Pancreas (tissue), 10 donors: ENCODE measurements at regions not wholly inside any gene's neighbourhood (a gene's known extent, or its start where the extent isn't known, plus 50 kb on each side); places are given as distances from the start of the nearest gene placed in this dataset.

ENCODE experiments used
- ATAC-seq, 4 donors: fragments of 200-7000 bp; cut with Tn5 transposase; one replicate each; pipeline versions ENCODE4 v1.8.0 to v1.9.1; 2020; ENCODE audit warnings: mild to moderate bottlenecking in 4 of 4, moderate library complexity in 4 of 4
- DNase-seq, 6 donors: peaks; one replicate each; pipeline ENCODE4 v3.0.0-alpha.2; 2020
- FAIRE-seq: peaks from 2 replicates; lab custom pipeline; 2012; peaks lifted over from hg19 to GRCh38; lab: Jason Lieb, UNC
- H3K27ac ChIP-seq, 4 donors: fragments of 200-600 bp; sonication (generic); 1 replicate in 3 of 4; 2 replicates in 1 of 4; pipeline versions ENCODE4 v1.5.0 to v1.8.0; 2020
- H3K27me3 ChIP-seq, 4 donors: fragments of 200-600 bp; one replicate each; pipeline ENCODE4 v1.8.0; 2021
- H3K36me3 ChIP-seq, 3 donors: fragments of 200-600 bp; sonication (generic) in 1 of 3; one replicate each; pipeline versions ENCODE4 v1.5.0 to v1.8.0; 2020 to 2021
- H3K4me1 ChIP-seq, 3 donors: fragments of 200-600 bp; one replicate each; pipeline ENCODE4 v1.8.0; 2021
- H3K4me3 ChIP-seq, 4 donors: fragments of 200-600 bp; sonication (generic) in 2 of 4; one replicate each; pipeline versions ENCODE4 v1.5.0 to v1.8.0; 2020 to 2021
- H3K9me3 ChIP-seq, 4 donors: fragments of 200-600 bp; one replicate each; pipeline ENCODE4 v1.8.0; 2021
- WGBS, 2 donors: extraction: QIAGEN DNeasy Blood & Tissue Kit; methylation state at CpG; one replicate each; pipeline ENCODE4 v1.1.7; 2013; 5-methylcytosine and 5-hydroxymethylcytosine counted together
- intact Hi-C, 3 donors: fragments of 100-400 bp; cut with DNase I; formaldehyde crosslinking; loops; one replicate each; pipeline versions ENCODE4 v1.11.1 to v1.14.2; 2022
- TF ChIP-seq, protein P1 (sequence below), 4 donors: fragments of 200-600 bp; sonication (generic) in 3 of 4; IDR thresholded peaks; one replicate each; pipeline versions ENCODE4 v1.5.0 to v1.8.0; 2021; ENCODE audit warnings: antibody characterized with exemption in 4 of 4
- donor health status: healthy with polysubstance abuse.
- donor health status: DM: no; HTN: no; CAD: no; lungs with moderate emphysema.
- donor health status: DM: no; HTN: no; CAD: no.
- donor health status: control.
- donor health status: control.
- donor health status: Bipolar disorder and iron deficiency.
- donor health status: DM: yes; HTN: yes; CAD: no.
- donor health status: DM: no; HTN: no; CAD: no.
- donor health status: DM: no; HTN: no; CAD: no.
- donor health status: DM: yes; HTN: yes; CAD: no.

DNA sequence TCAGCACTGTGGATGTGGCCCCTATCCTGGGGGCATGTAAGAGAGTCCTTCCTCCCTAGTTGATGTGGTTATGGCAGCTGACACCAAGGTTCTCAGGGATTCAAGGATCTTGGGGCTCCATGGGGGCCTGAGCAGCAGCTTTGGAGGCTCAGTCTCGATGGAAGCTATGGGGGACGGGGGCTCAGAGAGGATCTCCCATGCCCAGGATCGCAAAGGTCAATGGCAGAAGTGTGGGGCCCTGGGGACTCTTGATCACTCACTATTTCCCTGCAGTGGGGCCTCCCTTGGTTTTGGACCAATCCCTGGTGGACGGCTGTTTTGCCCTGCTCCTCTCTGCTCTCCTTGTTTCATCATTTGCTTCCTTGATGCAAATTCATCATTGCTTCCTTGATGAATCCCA lies 885.9 kb downstream of the CDH8 start:
- Histone ChIP-seq H3K36me3 (no peaks in the 10 kb centered on the region), H3K9me3 (no peaks in the 10 kb centered on the region), H3K27ac (no peak overlapping the region), H3K4me1 (no peaks in the 10 kb centered on the region), H3K4me3 (no peak overlapping the region), H3K27me3 (no peaks in the 10 kb centered on the region)
- TF ChIP-seq, protein P1, sequence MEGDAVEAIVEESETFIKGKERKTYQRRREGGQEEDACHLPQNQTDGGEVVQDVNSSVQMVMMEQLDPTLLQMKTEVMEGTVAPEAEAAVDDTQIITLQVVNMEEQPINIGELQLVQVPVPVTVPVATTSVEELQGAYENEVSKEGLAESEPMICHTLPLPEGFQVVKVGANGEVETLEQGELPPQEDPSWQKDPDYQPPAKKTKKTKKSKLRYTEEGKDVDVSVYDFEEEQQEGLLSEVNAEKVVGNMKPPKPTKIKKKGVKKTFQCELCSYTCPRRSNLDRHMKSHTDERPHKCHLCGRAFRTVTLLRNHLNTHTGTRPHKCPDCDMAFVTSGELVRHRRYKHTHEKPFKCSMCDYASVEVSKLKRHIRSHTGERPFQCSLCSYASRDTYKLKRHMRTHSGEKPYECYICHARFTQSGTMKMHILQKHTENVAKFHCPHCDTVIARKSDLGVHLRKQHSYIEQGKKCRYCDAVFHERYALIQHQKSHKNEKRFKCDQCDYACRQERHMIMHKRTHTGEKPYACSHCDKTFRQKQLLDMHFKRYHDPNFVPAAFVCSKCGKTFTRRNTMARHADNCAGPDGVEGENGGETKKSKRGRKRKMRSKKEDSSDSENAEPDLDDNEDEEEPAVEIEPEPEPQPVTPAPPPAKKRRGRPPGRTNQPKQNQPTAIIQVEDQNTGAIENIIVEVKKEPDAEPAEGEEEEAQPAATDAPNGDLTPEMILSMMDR (IDR thresholded peaks at IDR 0.05), result no peak
- no peak for FAIRE-seq
- 54 to 65% methylated on average over 4 of the region's 4 CpGs for WGBS, 2 donors
- intact Hi-C loops, result no loop called here
- no peak for DNase-seq
- ATAC-seq, result no peak

DNA sequence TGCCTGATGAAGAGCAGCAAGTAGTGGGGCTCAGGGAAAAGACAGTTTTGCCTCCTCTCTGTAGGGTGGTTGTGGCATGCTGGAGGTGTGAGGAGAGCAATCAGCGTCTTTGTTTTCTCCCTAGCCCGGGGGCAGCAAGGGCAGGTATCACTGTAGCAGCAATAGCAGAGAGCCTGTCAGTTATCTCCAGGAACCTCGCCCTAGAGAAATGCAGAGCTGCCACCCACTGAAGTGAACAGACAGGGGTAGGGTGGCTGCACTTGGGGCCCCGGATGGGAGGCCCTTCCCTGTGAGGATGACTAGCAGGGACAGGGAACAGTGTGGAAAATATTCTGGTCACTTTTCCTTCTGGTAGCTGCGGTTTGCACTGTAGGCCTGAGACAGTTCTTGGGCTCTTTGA lies 886.5 kb downstream of the CDH8 start:
- Histone ChIP-seq H3K36me3 (no peaks in the 10 kb centered on the region), H3K4me3 (no peak overlapping the region), H3K27me3 (no peaks in the 10 kb centered on the region), H3K4me1 (no peaks in the 10 kb centered on the region), H3K9me3 (no peaks in the 10 kb centered on the region), H3K27ac (no peak overlapping the region)
- FAIRE-seq (no peak), DNase-seq (no peak), ATAC-seq (no peak)
- 42 to 45% methylated on average over 5 of the region's 5 CpGs for WGBS, 2 donors
- intact Hi-C loops, result no loop called here
- TF ChIP-seq, protein P1 (IDR thresholded peaks at IDR 0.05), result no peak

DNA sequence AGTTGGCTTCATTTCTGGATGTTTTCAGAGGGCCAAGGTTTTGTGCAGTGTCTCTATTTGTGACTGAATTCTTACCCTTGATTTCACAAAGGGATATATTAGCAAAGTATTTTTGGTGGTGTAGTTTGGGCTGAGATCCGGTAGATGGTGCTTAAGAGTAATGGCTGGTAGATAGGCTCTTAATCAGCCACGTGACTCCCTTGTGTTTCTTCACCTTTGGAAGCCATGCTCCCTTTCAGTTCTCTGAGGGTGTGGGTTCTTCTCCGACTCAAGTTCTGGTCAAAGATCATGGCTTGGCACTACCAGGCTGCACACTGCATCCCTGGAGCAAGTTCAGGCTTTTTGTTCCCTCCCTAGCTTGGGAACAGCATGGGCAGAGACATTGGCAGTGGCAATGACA lies 887.3 kb downstream of the CDH8 start:
- Histone ChIP-seq H3K27me3 (no peaks in the 10 kb centered on the region), H3K4me3 (no peak overlapping the region), H3K4me1 (no peaks in the 10 kb centered on the region), H3K9me3 (no peaks in the 10 kb centered on the region), H3K36me3 (no peaks in the 10 kb centered on the region), H3K27ac (no peak overlapping the region)
- no peak for FAIRE-seq
- TF ChIP-seq, protein P1 (IDR thresholded peaks at IDR 0.05), result no peak
- no peak for DNase-seq
- WGBS, 2 donors, result 37 to 55% methylated on average over 3 of the region's 3 CpGs
- no peak for ATAC-seq
- intact Hi-C loops, result no loop called here

DNA sequence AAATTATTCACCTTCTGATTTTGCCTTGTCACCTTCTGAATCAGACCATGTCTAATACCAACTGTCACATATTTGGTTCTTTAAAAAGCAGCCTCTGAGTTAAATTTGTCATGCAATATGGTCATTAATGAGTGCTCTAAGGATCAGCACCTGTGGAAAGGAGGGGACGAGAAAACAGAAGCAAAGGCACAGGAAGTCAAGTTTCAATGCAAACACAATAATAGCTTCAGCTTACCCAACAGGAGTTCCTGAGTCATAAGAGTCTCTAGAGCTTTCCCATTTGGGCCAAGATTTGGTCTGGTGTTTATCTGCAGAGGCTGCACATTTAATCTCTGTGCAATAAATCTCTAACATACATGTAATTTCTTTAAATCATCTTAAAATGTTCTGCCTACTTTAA lies 889.8 kb downstream of the CDH8 start:
- H3K4me3 ChIP-seq, result no peak overlapping the region

DNA sequence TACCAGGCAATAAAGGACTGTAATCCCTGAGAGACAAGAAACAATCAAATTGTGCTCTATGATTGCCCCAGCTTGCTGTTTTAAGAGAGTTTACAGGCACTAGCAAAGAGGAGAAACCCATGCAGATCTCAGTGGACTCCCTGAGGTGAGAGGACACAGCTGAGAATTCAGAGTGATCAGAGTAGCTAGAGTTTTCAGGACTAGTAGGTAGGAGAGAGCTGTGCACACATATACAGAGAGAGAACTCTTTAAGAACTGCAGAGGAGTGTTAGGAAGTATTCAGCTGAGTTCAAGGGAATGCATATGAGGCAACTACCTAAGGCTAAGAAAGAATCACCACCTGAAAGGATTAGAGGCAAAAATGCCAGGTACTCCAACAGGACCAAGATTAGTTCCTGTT lies 904.8 kb downstream of the CDH8 start:
- no peak for FAIRE-seq
- Histone ChIP-seq H3K27ac (no peak overlapping the region), H3K9me3 (no peaks in the 10 kb centered on the region), H3K4me1 (no peaks in the 10 kb centered on the region), H3K4me3 (no peak overlapping the region), H3K36me3 (no peaks in the 10 kb centered on the region), H3K27me3 (no peaks in the 10 kb centered on the region)
- ATAC-seq, result no peak
- intact Hi-C loops, result no loop called here
- no peak for DNase-seq
- TF ChIP-seq, protein P1 (IDR thresholded peaks at IDR 0.05), result no peak

More for the DNA sequence above, 889.8 kb downstream of the CDH8 start:
- Histone ChIP-seq H3K36me3 (no peaks in the 10 kb centered on the region), H3K4me1 (no peaks in the 10 kb centered on the region), H3K27ac (no peak overlapping the region), H3K27me3 (no peaks in the 10 kb centered on the region), H3K9me3 (no peaks in the 10 kb centered on the region)
- intact Hi-C loops, result no loop called here
- 29 to 40% methylated on average over 1 of the region's 1 CpG for WGBS, 2 donors
- ATAC-seq, result no peak
- TF ChIP-seq, protein P1 (IDR thresholded peaks at IDR 0.05), result no peak
- no peak for DNase-seq
- FAIRE-seq, result no peak
